ENCODE measurements at regions not wholly inside any gene's neighbourhood (a gene's known extent, or its start where the extent isn't known, plus 50 kb on each side); places are given as distances from the start of the nearest gene placed in this dataset.

- H3K27me3 ChIP-seq (replicated peaks; ENCODE audit: insufficient read depth, low read length): no peaks in the 10 kb centered on the region
- no peak overlapping the region for H3K4me2 ChIP-seq (ENCODE audit: low read depth, low read length)
- H4K20me1 ChIP-seq (ENCODE audit: insufficient read depth, low read length): no peaks in the 10 kb centered on the region
- no peaks in the 10 kb centered on the region for H3K9me3 ChIP-seq (replicated peaks; ENCODE audit: insufficient read depth, low read length)
- no peak overlapping the region for H2AFZ ChIP-seq (ENCODE audit: low read length)
- TF ChIP-seq EZH2 (optimal IDR thresholded peaks at IDR 0.05; ENCODE audit: low read depth, low read length) (no peak), CTCF (IDR thresholded peaks at IDR 0.05; ENCODE audit: low read length) (no peak), EZH2phosphoT487 (IDR thresholded peaks at IDR 0.05; ENCODE audit: low read length) (no peak)
- H3K27ac ChIP-seq (ENCODE audit: low read length): no peak overlapping the region
- no peaks in the 10 kb centered on the region for H3K36me3 ChIP-seq (replicated peaks; ENCODE audit: insufficient read depth, low read length)
- H3F3A ChIP-seq (ENCODE audit: insufficient read depth, low read length): no peaks in the 10 kb centered on the region
- no peaks in the 10 kb centered on the region for H3K4me1 ChIP-seq (ENCODE audit: low read length)
- no peak for DNase-seq
- no peaks in the 10 kb centered on the region for H3K9me2 ChIP-seq (replicated peaks; ENCODE audit: insufficient read depth, low read length)
- H3K4me3 ChIP-seq (ENCODE audit: low read length): no peak overlapping the region
- no peaks in the 10 kb centered on the region for H3K79me2 ChIP-seq (ENCODE audit: low read length)
- H3K9ac ChIP-seq (ENCODE audit: low read length): no peak overlapping the region
These were observed 1165.1 kb upstream of the NCAM2 start for GRCh38 chr21:19833082-19833481.

GRCh38 chr21:19842601-19843000, 1155.6 kb upstream of the NCAM2 start:
- Histone ChIP-seq H3K9me3 (replicated peaks; ENCODE audit: insufficient read depth, low read length) (no peaks in the 10 kb centered on the region), H3K4me3 (ENCODE audit: low read length) (no peak overlapping the region), H3F3A (ENCODE audit: insufficient read depth, low read length) (no peaks in the 10 kb centered on the region), H3K27me3 (replicated peaks; ENCODE audit: insufficient read depth, low read length) (no peaks in the 10 kb centered on the region), H3K79me2 (ENCODE audit: low read length) (no peaks in the 10 kb centered on the region), H3K9ac (ENCODE audit: low read length) (no peak overlapping the region), H3K4me1 (ENCODE audit: low read length) (no peaks in the 10 kb centered on the region), H3K27ac (ENCODE audit: low read length) (no peak overlapping the region), H3K9me2 (replicated peaks; ENCODE audit: insufficient read depth, low read length) (no peaks in the 10 kb centered on the region), H2AFZ (ENCODE audit: low read length) (no peak overlapping the region), H3K36me3 (replicated peaks; ENCODE audit: insufficient read depth, low read length) (no peaks in the 10 kb centered on the region), H3K4me2 (ENCODE audit: low read depth, low read length) (no peak overlapping the region), H4K20me1 (ENCODE audit: insufficient read depth, low read length) (no peaks in the 10 kb centered on the region)
- DNase-seq: no peak
- TF ChIP-seq EZH2phosphoT487 (IDR thresholded peaks at IDR 0.05; ENCODE audit: low read length): no peak
- TF ChIP-seq CTCF (IDR thresholded peaks at IDR 0.05; ENCODE audit: low read length): no peak
- no peak for TF ChIP-seq EZH2 (optimal IDR thresholded peaks at IDR 0.05; ENCODE audit: low read depth, low read length)

GRCh38 chr21:19844334-19844733, 1153.9 kb upstream of the NCAM2 start:
- no peaks in the 10 kb centered on the region for H3K27me3 ChIP-seq (replicated peaks; ENCODE audit: insufficient read depth, low read length)

More at GRCh38 chr21:19844334-19844733, 1153.9 kb upstream of the NCAM2 start:
- H3F3A ChIP-seq (ENCODE audit: insufficient read depth, low read length): no peaks in the 10 kb centered on the region
- no peaks in the 10 kb centered on the region for H3K79me2 ChIP-seq (ENCODE audit: low read length)
- H3K9me2 ChIP-seq (replicated peaks; ENCODE audit: insufficient read depth, low read length): no peaks in the 10 kb centered on the region
- H3K27ac ChIP-seq (ENCODE audit: low read length): no peak overlapping the region
- no peaks in the 10 kb centered on the region for H3K4me1 ChIP-seq (ENCODE audit: low read length)
- H3K4me2 ChIP-seq (ENCODE audit: low read depth, low read length): no peak overlapping the region
- no peaks in the 10 kb centered on the region for H3K9me3 ChIP-seq (replicated peaks; ENCODE audit: insufficient read depth, low read length)
- TF ChIP-seq CTCF (IDR thresholded peaks at IDR 0.05; ENCODE audit: low read length): no peak
- no peaks in the 10 kb centered on the region for H3K36me3 ChIP-seq (replicated peaks; ENCODE audit: insufficient read depth, low read length)
- no peaks in the 10 kb centered on the region for H4K20me1 ChIP-seq (ENCODE audit: insufficient read depth, low read length)
- H3K9ac ChIP-seq (ENCODE audit: low read length): no peak overlapping the region
- no peak for DNase-seq
- H2AFZ ChIP-seq (ENCODE audit: low read length): no peak overlapping the region
- H3K4me3 ChIP-seq (ENCODE audit: low read length): no peak overlapping the region

Measured in MM.1S (cell line).